Osteoblast (primary cell): ENCODE measurements at regions not wholly inside any gene's neighbourhood (a gene's known extent, or its start where the extent isn't known, plus 50 kb on each side); places are given as distances from the start of the nearest gene placed in this dataset.

Experiments used
- DNase-seq: peaks from one replicate; pipeline ENCODE4 v3.0.0; 2011; ENCODE audit warnings: low spot score, mixed read lengths; ENCODE audit not compliant: insufficient read length; ENCODE audit errors: missing footprints
- H2AFZ ChIP-seq: 2 replicates; pipeline ENCODE4 v1.6.0; 2011; ENCODE audit warnings: mild to moderate bottlenecking, low read length
- H3K27ac ChIP-seq: 2 replicates; pipeline ENCODE4 v1.5.1; 2011; ENCODE audit warnings: mild to moderate bottlenecking, low read depth, low read length, moderate library complexity
- H3K27me3 ChIP-seq: 2 replicates; pipeline ENCODE4 v1.6.0; 2012; ENCODE audit warnings: mild to moderate bottlenecking, control low read depth, inconsistent platforms, low read length, moderate library complexity; ENCODE audit not compliant: insufficient read depth
- H3K36me3 ChIP-seq: 2 replicates; pipeline ENCODE4 v1.5.1; 2011; ENCODE audit warnings: mild to moderate bottlenecking, low read length, control low read depth, moderate library complexity; ENCODE audit not compliant: insufficient read depth
- H3K4me1 ChIP-seq: 2 replicates; pipeline ENCODE4 v1.5.1; 2011; ENCODE audit warnings: mild to moderate bottlenecking, low read length, control low read depth, moderate library complexity; ENCODE audit not compliant: insufficient read depth
- H3K4me2 ChIP-seq: 2 replicates; pipeline ENCODE4 v1.6.0; 2011; ENCODE audit warnings: mild to moderate bottlenecking, low read length; ENCODE audit not compliant: insufficient read depth
- H3K4me3 ChIP-seq: fragments of 200-600 bp; sonication (generic); 3 replicates; pipeline ENCODE4 v1.5.1; 2012; ENCODE audit warnings: mild to moderate bottlenecking, low read length, inconsistent platforms; ENCODE audit not compliant: insufficient read depth
- H3K79me2 ChIP-seq: 2 replicates; pipeline ENCODE4 v1.6.0; 2012; ENCODE audit warnings: mild to moderate bottlenecking, low read length, control low read depth, inconsistent platforms; ENCODE audit not compliant: insufficient read depth
- H3K9me3 ChIP-seq: 2 replicates; pipeline ENCODE4 v1.5.1; 2011; ENCODE audit warnings: low read depth, low read length, control low read depth
- H4K20me1 ChIP-seq: 2 replicates; pipeline ENCODE4 v1.6.0; 2012; ENCODE audit warnings: mild to moderate bottlenecking, low read length, control low read depth; ENCODE audit not compliant: insufficient read depth
- CTCF ChIP-seq: IDR thresholded peaks from 2 replicates; pipeline ENCODE4 v1.5.1; 2011; ENCODE audit warnings: mild to moderate bottlenecking, low read depth, low read length, moderate library complexity; ENCODE audit errors: extremely low read depth

- Histone ChIP-seq H3K79me2 (no peaks in the 10 kb centered on the region), H3K4me3 (no peak overlapping the region), H4K20me1 (no peaks in the 10 kb centered on the region), H3K4me2 (no peak overlapping the region), H3K9me3 (no peaks in the 10 kb centered on the region), H3K36me3 (no peaks in the 10 kb centered on the region), H2AFZ (no peak overlapping the region), H3K27ac (no peak overlapping the region), H3K4me1 (no peaks in the 10 kb centered on the region), H3K27me3 (no peaks in the 10 kb centered on the region)
- no peak for DNase-seq
- no peak for TF ChIP-seq CTCF
Measured at GRCh38 chr15:54915380-54915779, 281.4 kb downstream of the RSL24D1 start.

- Histone ChIP-seq H3K27me3 (no peaks in the 10 kb centered on the region), H2AFZ (no peak overlapping the region), H3K4me3 (no peak overlapping the region), H3K9me3 (peaks cover 3% of the 10 kb centered on the region), H3K27ac (no peak overlapping the region), H3K4me1 (no peaks in the 10 kb centered on the region), H3K36me3 (no peaks in the 10 kb centered on the region), H4K20me1 (no peaks in the 10 kb centered on the region), H3K79me2 (no peaks in the 10 kb centered on the region), H3K4me2 (no peak overlapping the region)
- TF ChIP-seq CTCF = no peak
- no peak for DNase-seq
Measured at GRCh38 chr15:54884312-54884711, 312.4 kb downstream of the RSL24D1 start.

GRCh38 chr15:54859982-54860381 is 336.8 kb downstream of the RSL24D1 start:
- Histone ChIP-seq H2AFZ (no peak overlapping the region), H3K4me3 (no peak overlapping the region), H4K20me1 (no peaks in the 10 kb centered on the region), H3K4me2 (no peak overlapping the region), H3K36me3 (no peaks in the 10 kb centered on the region), H3K79me2 (no peaks in the 10 kb centered on the region), H3K9me3 (peaks cover 2% of the 10 kb centered on the region), H3K27me3 (no peaks in the 10 kb centered on the region), H3K4me1 (no peaks in the 10 kb centered on the region), H3K27ac (no peak overlapping the region)
- no peak for DNase-seq
- no peak for TF ChIP-seq CTCF

GRCh38 chr15:54854667-54855066 is 342.1 kb downstream of the RSL24D1 start:
- H4K20me1 ChIP-seq = no peaks in the 10 kb centered on the region
- DNase-seq = no peak
- TF ChIP-seq CTCF = no peak
- no peak overlapping the region for H2AFZ ChIP-seq
- no peaks in the 10 kb centered on the region for H3K4me1 ChIP-seq
- H3K4me3 ChIP-seq = no peak overlapping the region
- no peaks in the 10 kb centered on the region for H3K36me3 ChIP-seq
- no peaks in the 10 kb centered on the region for H3K27me3 ChIP-seq
- no peak overlapping the region for H3K4me2 ChIP-seq
- no peak overlapping the region for H3K27ac ChIP-seq
- peaks cover 2% of the 10 kb centered on the region for H3K9me3 ChIP-seq
- no peaks in the 10 kb centered on the region for H3K79me2 ChIP-seq
